Head of caudate nucleus (tissue), 42 donors: ENCODE measurements at regions not wholly inside any gene's neighbourhood (a gene's known extent, or its start where the extent isn't known, plus 50 kb on each side); places are given as distances from the start of the nearest gene placed in this dataset.

Source experiments
- DNase-seq, 42 donors: peaks; one replicate each; pipeline versions ENCODE4 v3.0.0 to v3.0.0-alpha.2; 2020 to 2021; ENCODE audit warnings: mixed read lengths in 7 of 42
- intact Hi-C: fragments of 100-400 bp; cut with DNase I; formaldehyde crosslinking; loops from one replicate; pipeline ENCODE4 v1.15.0; 2022

DNA sequence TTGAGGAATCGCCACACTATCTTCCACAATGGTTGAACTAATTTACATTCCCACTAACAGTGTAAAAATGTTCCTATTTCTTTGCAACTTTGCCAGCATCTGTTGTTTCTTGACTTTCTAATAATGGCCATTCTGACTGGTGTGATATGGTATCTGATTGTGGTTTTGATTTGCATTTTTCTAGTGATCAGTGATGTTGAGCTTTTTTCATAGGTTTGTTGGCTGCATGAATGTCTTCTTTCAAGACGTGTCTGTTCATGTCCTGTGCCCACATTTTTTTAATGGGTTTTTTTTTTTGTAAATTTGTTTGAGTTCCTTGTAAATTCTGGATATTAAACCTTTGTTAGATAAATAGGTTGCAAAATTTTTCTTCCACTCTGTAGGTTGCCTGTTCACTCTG is 615.9 kb downstream of the SEMA5A start:
- intact Hi-C loops: no loop called here
- DNase-seq: no peak

DNA sequence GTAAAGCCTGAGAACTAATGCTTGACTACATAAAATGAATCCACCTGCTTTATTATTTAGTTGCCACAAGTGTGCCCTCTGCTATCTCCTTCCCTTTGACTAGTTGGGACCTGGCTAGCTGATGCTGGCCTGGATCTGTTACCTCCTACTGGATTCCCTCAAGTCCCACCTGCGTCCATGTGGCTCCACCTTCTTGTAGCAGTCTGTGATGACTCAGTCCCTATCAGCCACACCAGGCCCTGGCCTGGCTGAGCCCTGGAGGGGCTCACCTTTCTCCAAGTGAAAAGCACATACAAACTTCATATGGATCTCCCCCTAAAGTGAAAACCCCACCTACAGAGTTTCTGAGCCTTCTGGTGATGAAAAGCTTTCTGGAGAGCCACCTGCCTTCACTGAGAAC is 611.4 kb downstream of the SEMA5A start:
- DNase-seq: no peak
- intact Hi-C loops: no loop called here

DNA sequence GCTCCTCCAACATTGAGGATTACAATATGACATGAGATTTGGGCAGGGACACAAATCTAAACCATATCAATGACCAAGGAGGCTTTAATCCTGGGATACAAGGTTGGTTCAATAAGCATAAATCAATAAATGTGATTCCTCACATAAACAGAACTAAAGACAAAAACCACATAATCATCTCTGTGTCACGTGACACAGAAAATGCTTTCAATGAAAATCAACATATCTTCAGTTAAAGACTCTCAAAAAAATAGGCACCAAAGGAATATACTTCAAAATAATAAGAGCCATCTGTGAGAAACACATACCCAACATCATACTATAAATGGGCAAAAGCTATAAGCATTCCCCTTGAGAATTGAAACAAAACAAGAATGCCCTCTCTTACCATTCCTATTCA is 604.9 kb downstream of the SEMA5A start:
- DNase-seq: no peak
- intact Hi-C loops: no loop called here

DNA sequence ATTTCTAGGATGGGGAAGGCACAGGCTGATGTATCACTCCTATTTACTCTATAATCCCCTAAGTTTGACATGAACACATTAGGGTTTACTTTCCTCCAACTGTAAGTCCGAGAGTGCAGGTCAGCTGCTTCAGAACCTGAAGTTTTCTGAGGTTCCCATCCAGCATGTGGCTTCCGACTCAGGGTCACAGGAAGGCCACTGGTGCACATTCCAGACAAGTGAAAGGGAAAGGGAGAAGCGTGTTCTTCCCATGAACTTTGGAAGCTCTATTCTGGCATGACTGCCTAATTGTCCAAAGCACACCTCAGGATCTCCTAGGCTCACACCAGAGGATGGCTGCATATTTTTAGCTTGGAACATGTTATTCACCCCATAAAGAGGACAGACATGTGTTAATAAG is 602.6 kb downstream of the SEMA5A start:
- DNase-seq: no peak

DNA sequence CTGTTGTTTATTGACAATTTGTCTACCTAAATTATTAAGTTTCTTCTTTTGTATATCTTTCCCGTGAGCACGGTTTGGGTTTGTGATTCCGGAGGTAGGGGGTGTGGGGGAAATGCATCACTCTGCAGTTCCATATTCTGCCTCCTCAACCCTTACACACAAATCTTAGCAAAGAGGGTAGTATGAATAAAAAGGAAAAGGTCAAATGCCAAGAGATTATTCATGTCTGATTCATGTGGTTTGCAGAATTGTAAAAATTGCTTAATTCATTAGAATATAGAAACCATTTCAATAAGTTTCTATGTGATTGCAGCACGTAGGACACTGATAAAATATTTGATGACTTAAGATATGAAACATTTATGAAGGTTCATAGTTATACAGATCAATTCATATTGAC is 601.9 kb downstream of the SEMA5A start:
- intact Hi-C loops: no loop called here
- no peak for DNase-seq

More for the DNA sequence above, 602.6 kb downstream of the SEMA5A start:
- intact Hi-C loops: no loop called here

DNA sequence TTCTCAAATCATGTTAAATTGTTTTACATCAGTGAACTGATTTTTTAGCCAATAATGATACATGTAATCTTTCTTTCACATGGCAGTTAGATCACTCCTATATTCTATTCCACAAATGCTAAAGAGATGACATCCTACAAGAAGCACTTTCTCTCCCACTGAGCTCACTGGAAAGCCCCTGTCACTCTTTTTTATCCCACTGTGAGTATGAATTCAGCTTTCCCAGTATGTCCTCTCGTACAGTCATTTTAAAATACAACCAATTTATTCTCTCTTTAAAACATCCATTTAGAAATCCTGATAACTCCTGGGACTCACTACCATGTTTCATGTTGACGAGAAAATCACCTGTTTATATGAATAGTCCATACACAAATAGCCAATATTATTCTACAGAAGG is 599.9 kb downstream of the SEMA5A start:
- no peak for DNase-seq
- intact Hi-C loops: no loop called here

DNA sequence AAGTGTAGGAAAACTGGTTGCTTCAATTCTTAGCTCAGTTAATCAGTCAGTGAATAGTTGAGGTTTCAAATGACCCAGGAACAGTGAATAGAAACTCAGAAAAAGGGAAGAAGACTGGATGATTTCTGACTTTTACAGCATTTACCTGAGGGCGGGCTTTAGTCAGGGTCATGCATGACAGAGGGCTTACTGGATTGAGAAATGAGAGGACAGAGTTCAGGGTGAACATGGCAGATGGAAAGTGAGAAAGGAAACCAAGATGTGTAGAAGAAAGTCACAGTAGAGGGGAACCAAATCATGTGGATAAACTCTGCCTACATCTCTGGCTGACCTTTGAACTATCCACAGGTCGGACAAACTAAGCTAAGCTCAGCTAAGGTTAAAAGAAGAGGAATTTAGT is 596.0 kb downstream of the SEMA5A start:
- no peak for DNase-seq
- intact Hi-C loops: no loop called here

DNA sequence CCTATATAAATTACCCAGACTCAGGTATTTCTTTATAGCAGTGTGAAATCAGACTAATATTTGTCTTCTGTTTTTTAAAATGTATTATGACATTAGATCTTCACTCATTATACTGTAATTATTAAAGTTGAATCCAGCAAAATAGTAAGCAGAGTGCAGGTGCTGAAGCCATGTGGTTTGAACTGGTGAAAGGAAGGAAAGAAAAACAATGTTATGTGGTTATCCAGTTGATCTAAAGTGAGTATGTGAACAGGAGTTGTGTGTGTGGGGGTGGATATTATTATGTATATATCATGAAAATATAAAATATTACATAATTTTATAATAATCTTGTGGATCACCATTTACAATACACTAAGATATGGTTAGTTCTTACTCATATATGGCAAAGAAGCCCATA is 593.7 kb downstream of the SEMA5A start:
- no peak for DNase-seq
- intact Hi-C loops: no loop called here

DNA sequence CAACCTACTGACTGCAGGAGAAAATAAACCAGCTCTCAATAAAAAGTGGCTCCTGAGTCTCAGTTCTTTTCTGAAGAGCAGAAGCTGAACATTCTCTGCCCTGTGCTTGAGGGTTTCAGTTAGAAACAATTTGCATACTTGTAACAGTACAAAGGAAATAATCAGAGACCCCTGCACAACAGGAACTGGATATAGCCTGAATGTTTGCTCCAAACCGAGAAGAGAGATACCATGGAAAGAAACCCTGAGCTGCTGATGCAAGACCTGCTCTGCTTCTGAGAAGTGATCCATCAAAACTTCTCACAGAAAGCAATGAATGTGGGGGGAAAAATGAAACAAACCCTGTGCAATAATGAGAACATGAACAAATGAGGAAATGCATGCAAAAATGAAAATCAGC is 592.9 kb downstream of the SEMA5A start:
- intact Hi-C loops: no loop called here
- no peak for DNase-seq

DNA sequence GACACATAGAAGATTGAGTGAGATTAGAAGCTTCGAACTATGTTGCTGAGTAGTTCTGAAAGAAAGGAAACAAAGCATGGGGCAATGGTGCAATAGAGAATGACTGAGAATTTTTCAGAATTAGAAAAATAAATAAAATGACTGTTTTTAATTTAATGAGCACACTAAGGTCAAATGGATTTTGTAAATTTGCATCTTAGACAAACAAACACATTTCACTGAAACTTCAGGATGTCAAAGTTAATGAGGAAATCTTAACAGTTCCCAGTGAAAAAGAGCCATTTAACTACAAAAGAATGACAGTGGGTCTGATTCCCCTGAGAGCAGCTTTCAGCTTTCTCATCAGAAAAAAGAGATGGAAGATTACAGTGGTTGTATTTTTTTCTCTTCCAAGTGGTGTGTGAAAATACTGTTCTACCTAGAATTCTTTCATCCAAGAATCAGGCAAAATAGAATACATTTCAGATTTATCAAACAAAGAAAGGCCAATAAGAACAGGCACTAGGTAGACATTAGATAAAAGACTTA is 591.9 kb downstream of the SEMA5A start:
- DNase-seq: no peak
- intact Hi-C loops: no loop called here

DNA sequence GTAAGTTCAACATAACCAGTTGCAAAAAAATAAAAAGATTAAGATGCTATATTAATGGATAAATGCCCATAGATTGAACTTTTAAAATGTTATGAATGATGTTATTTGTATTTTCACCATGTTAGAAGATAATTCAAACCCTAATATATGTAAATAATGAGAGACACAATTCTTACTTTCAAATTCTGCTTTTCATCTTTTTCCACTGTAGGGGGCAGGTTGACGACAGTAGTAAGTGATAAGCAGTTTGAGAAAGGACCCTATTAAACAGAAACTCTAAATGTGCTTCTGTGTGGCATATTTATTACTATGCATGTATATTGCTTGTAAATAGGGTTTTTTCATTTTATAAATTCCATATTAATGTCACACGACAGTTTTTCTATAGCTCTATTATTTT is 591.1 kb downstream of the SEMA5A start:
- no peak for DNase-seq
- intact Hi-C loops: no loop called here

DNA sequence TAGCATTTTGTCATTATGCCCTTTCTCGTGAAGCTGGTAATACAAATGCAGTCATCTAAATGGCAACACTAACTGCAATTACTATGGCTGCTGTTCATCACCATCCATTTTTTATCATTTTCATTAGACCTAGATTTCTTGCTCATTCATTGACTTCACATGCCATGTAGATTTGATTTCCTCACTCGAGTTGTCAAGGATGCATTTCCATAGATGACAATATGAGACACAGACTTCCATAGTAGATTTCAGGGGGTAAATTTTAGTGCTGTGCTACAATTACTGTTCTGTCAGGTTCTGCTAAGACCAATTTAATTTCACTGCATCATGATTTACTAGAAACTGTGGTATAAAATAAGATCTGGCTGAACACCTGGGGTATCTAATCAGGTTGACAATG is 589.2 kb downstream of the SEMA5A start:
- intact Hi-C loops: no loop called here
- no peak for DNase-seq

DNA sequence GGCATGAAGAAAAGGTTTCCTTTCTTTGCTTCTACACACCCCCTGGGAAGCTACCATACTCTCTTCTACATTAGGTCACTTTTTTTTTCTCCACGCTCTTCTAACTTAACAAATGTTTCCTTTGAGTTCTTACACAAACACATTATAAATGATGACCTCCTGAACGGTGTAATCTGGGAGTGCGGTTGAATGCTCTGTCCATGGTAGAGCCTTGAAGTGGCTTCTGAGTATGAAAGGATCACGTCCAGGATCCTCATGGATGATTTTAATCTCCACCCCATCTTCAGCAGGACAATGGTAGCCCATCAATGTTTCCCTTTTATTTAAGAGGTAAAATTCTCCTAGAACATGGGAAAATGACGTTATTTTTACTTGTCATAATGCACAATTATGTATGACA is 587.3 kb downstream of the SEMA5A start:
- intact Hi-C loops: no loop called here

DNA sequence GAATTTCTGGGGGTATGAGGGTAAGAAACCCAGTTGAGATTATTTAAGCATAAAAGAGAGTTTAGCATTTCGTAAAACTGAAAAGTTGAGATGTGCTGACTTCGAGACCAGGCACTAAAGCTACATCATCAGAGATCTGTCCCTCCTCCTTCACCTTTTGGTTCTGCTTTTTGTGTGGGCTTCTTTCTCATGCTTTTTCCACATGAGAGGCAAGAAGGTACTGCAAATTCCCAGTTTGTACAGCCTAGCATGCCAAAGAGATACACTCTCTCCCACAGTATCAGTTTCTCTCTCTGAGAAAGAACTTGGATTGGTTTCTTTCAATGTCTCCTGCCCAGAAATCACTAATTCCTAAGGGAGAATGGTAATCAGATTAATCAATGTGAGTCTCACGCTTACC is 584.7 kb downstream of the SEMA5A start:
- intact Hi-C loops: no loop called here
- DNase-seq: no peak

More for the DNA sequence above, 587.3 kb downstream of the SEMA5A start:
- DNase-seq: no peak

DNA sequence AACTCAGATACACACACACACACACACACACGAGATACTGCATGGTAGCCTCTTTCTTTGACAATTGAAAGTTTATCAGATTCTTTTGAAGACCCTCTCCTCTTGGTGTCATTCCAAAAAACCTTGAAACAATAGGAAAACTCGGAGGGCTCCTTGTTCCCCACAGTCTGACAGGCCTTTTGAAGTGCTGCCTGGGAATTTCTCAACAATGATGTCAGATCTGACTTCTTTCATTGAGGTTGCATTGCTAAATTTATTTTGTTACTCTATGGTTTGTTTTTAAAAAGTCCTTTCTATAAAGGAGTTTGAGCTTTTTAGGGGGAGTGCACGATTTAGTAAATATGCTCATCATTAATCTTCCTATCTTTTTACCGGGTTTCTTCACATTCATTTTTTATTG is 583.9 kb downstream of the SEMA5A start:
- intact Hi-C loops: no loop called here
- no peak for DNase-seq

DNA sequence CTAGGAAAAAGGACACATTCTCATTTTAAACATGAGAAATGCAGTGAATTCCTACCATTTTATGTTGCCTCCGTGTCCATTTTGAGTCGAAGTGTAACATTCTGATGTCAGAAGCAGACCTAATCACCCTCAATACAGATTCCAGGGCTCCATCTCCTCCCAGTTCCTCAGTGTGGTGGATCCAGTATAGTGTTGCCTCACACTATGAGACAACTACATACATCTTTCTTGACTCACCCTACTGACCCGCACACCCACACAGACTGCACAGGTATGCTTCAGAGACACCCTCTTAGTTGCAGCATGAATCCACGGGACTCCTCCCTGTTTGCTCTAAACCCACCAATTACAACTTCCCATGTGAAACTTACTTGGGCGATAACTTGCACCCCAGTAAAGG is 564.9 kb downstream of the SEMA5A start:
- intact Hi-C loops: no loop called here
- DNase-seq: no peak

DNA sequence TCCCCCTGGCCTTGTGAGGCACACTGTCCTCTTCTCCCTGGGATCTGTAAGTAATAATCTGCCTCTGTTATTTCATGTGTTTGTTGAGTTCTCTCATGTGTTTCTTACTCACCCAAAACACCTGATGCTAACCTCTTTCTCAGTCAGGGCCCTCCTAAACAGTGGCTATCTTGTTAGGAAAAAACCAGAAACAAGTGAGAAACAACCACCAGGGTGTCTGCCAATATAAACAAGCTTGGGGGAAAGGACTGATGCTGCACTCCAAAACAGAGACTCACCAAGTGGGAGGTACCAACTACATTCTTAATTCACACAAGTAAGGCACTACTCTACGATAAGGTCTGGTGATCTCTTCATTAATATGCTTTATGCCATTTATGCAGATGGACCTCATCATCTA is 564.4 kb downstream of the SEMA5A start:
- no peak for DNase-seq
- intact Hi-C loops: no loop called here

DNA sequence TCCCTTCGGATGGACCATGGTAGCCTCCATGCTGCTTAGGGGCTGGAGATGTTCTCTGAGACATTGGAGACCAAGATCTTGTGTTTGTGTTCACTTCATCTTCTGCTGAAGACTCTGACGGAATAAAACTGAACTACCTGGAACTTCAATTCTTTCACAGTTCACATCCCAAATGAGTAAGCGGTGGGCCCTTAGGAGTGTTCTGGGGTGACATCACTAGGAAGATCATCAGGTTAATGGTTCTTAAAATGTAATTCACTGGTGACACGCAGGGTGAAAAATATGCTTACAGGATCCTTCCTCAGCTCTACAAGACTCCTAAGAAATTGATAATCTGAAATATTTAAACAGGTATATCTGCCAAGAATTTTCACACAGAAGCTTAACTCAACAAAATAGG is 561.5 kb downstream of the SEMA5A start:
- intact Hi-C loops: no loop called here
- no peak for DNase-seq
